LNCaP clone FGC (cell line): ENCODE measurements at regions not wholly inside any gene's neighbourhood (a gene's known extent, or its start where the extent isn't known, plus 50 kb on each side); places are given as distances from the start of the nearest gene placed in this dataset.

Experiments
- DNase-seq: peaks from one replicate; pipeline ENCODE4 v3.0.0-alpha.2; 2011; ENCODE audit warnings: low read depth
- H3K4me3 ChIP-seq: 2 replicates; pipeline ENCODE4 v1.5.1; 2011; ENCODE audit warnings: mild to moderate bottlenecking, low read depth, low read length, control low read depth
- CTCF ChIP-seq: IDR thresholded peaks from 2 replicates; pipeline ENCODE4 v1.5.1; 2012; ENCODE audit warnings: mild to moderate bottlenecking; ENCODE audit not compliant: control insufficient read depth, insufficient read depth; ENCODE audit errors: extremely low read depth

- peak; percentile 50 for DNase-seq
- TF ChIP-seq CTCF, result no peak
Measured at GRCh38 chr1:209377995-209378394, 205.5 kb upstream of the CAMK1G start.

GRCh38 chr1:209379280-209379679 lies 204.2 kb upstream of the CAMK1G start:
- no peak overlapping the region for H3K4me3 ChIP-seq
- no peak for TF ChIP-seq CTCF
- DNase-seq, result no peak

More at GRCh38 chr1:209377995-209378394, 205.5 kb upstream of the CAMK1G start:
- H3K4me3 ChIP-seq, result no peak overlapping the region

- TF ChIP-seq CTCF, result no peak
- DNase-seq, result no peak
- H3K4me3 ChIP-seq, result no peak overlapping the region
Measured at GRCh38 chr1:209380420-209380819, 203.1 kb upstream of the CAMK1G start.

- H3K4me3 ChIP-seq, result no peak overlapping the region
- TF ChIP-seq CTCF, result no peak
- no peak for DNase-seq
Measured at GRCh38 chr1:209382231-209383100, 201.0 kb upstream of the CAMK1G start.

- no peak overlapping the region for H3K4me3 ChIP-seq
- no peak for DNase-seq
- TF ChIP-seq CTCF, result no peak
Measured at GRCh38 chr1:209383422-209383821, 200.1 kb upstream of the CAMK1G start.

- no peak for TF ChIP-seq CTCF
- no peak for DNase-seq
- H3K4me3 ChIP-seq, result no peak overlapping the region
Measured at GRCh38 chr1:209383907-209384709, 199.4 kb upstream of the CAMK1G start.
